Mesenchymal stem cell (in vitro differentiated cells and primary cell): ENCODE measurements at regions not wholly inside any gene's neighbourhood (a gene's known extent, or its start where the extent isn't known, plus 50 kb on each side); places are given as distances from the start of the nearest gene placed in this dataset.

ENCODE experiments used
- DNase-seq: peaks from one replicate; pipeline ENCODE4 v3.0.0-alpha.2; 2013
- H2AFZ ChIP-seq: one replicate; pipeline ENCODE4 v1.6.1; 2013; ENCODE audit warnings: low read depth, mild to moderate bottlenecking, control low read depth, inconsistent platforms, low read length, moderate library complexity
- H2AK5ac ChIP-seq: 2 replicates; pipeline ENCODE4 v1.6.1; 2013; ENCODE audit warnings: low read length, moderate library complexity, mild to moderate bottlenecking, inconsistent platforms; ENCODE audit not compliant: severe bottlenecking
- H2BK120ac ChIP-seq: one replicate; pipeline ENCODE4 v1.6.1; 2013; ENCODE audit warnings: low read depth, mild to moderate bottlenecking, inconsistent platforms, low read length, moderate library complexity
- H2BK12ac ChIP-seq, 2 experiments: one replicate each; pipeline ENCODE4 v1.6.1; 2013; ENCODE audit warnings: inconsistent platforms in 2 of 2, low read length in 2 of 2, mild to moderate bottlenecking in 2 of 2, moderate library complexity in 2 of 2, control low read depth in 1 of 2
- H2BK15ac ChIP-seq: one replicate; pipeline ENCODE4 v1.6.1; 2013; ENCODE audit warnings: mild to moderate bottlenecking, low read depth, inconsistent platforms; ENCODE audit not compliant: poor library complexity, severe bottlenecking
- H2BK5ac ChIP-seq: 2 replicates; pipeline ENCODE4 v1.6.1; 2013; ENCODE audit warnings: low read depth, mild to moderate bottlenecking, low read length, control low read depth, inconsistent platforms; ENCODE audit not compliant: poor library complexity, severe bottlenecking
- H3K14ac ChIP-seq, 2 experiments: one replicate each; pipeline ENCODE4 v1.6.1; 2013; ENCODE audit warnings: inconsistent platforms in 2 of 2, low read length in 2 of 2, control low read depth in 1 of 2, mild to moderate bottlenecking in 1 of 2, moderate library complexity in 1 of 2
- H3K18ac ChIP-seq, 2 experiments: one replicate each; pipeline ENCODE4 v1.6.1; 2013; ENCODE audit warnings: inconsistent platforms in 2 of 2, low read length in 2 of 2, control low read depth in 1 of 2, low read depth in 1 of 2, mild to moderate bottlenecking in 1 of 2
- H3K23ac ChIP-seq, 2 experiments: one replicate each; pipeline ENCODE4 v1.6.1; 2013; ENCODE audit warnings: inconsistent platforms in 2 of 2, low read length in 2 of 2, mild to moderate bottlenecking in 2 of 2, moderate library complexity in 2 of 2, control low read depth in 1 of 2
- H3K27ac ChIP-seq: 2 replicates; pipeline ENCODE4 v1.5.1; 2013; ENCODE audit warnings: mild to moderate bottlenecking, moderate library complexity, low read length, control low read depth, inconsistent platforms; ENCODE audit not compliant: poor library complexity, severe bottlenecking
- H3K27me3 ChIP-seq, 2 experiments: 2 replicates each; pipeline versions ENCODE4 v1.6.1 to v1.7.0; 2013; ENCODE audit warnings: low read length in 2 of 2, mild to moderate bottlenecking in 2 of 2, moderate library complexity in 2 of 2, control low read depth in 1 of 2, inconsistent platforms in 1 of 2; ENCODE audit not compliant: control insufficient read depth in 1 of 2, insufficient read depth in 1 of 2
- H3K36me3 ChIP-seq, 2 experiments: 2 replicates each; pipeline versions ENCODE4 v1.6.1 to v1.7.0; 2013; ENCODE audit warnings: low read length in 2 of 2, control low read depth in 1 of 2, inconsistent platforms in 1 of 2, low read depth in 1 of 2, mild to moderate bottlenecking in 1 of 2; ENCODE audit not compliant: insufficient read depth in 2 of 2, control insufficient read depth in 1 of 2
- H3K4ac ChIP-seq, 2 experiments: one replicate each; pipeline ENCODE4 v1.6.1; 2013; ENCODE audit warnings: inconsistent platforms in 2 of 2, low read length in 2 of 2, mild to moderate bottlenecking in 2 of 2, moderate library complexity in 2 of 2, control low read depth in 1 of 2, low read depth in 1 of 2
- H3K4me1 ChIP-seq: 2 replicates; pipeline ENCODE4 v1.6.1; 2013; ENCODE audit warnings: low read depth, low read length, control low read depth; ENCODE audit not compliant: control insufficient read depth, insufficient read depth
- H3K4me2 ChIP-seq: 2 replicates; pipeline ENCODE4 v1.6.1; 2013; ENCODE audit warnings: low read length, mild to moderate bottlenecking, inconsistent platforms; ENCODE audit not compliant: poor library complexity, severe bottlenecking
- H3K4me3 ChIP-seq, 2 experiments: 2 replicates each; pipeline versions ENCODE4 v1.5.1 to v1.7.0; 2013; ENCODE audit warnings: low read length in 2 of 2, mild to moderate bottlenecking in 2 of 2, control low read depth in 1 of 2, low read depth in 1 of 2; ENCODE audit not compliant: insufficient read depth in 1 of 2
- H3K79me1 ChIP-seq: replicated peaks from 2 replicates; pipeline ENCODE4 v1.6.1; 2013; ENCODE audit warnings: mild to moderate bottlenecking, control low read depth, low read length, inconsistent platforms; ENCODE audit not compliant: poor library complexity, severe bottlenecking
- H3K9ac ChIP-seq: 2 replicates; pipeline ENCODE4 v1.7.0; 2013; ENCODE audit warnings: mild to moderate bottlenecking, low read length, moderate library complexity
- H3K9me3 ChIP-seq: 2 replicates; pipeline ENCODE4 v1.7.0; 2013; ENCODE audit warnings: mild to moderate bottlenecking, low read length; ENCODE audit not compliant: control insufficient read depth
- H4K8ac ChIP-seq: one replicate; pipeline ENCODE4 v1.6.1; 2013; ENCODE audit warnings: inconsistent platforms, mild to moderate bottlenecking, low read length, moderate library complexity
- H4K91ac ChIP-seq: one replicate; pipeline ENCODE4 v1.6.1; 2013; ENCODE audit warnings: mild to moderate bottlenecking, low read length, inconsistent platforms
- WGBS: methylation state at CpG from one replicate; pipeline ENCODE4 v1.1.7; 2013; ENCODE audit warnings: mixed read lengths; 5-methylcytosine and 5-hydroxymethylcytosine counted together

DNA sequence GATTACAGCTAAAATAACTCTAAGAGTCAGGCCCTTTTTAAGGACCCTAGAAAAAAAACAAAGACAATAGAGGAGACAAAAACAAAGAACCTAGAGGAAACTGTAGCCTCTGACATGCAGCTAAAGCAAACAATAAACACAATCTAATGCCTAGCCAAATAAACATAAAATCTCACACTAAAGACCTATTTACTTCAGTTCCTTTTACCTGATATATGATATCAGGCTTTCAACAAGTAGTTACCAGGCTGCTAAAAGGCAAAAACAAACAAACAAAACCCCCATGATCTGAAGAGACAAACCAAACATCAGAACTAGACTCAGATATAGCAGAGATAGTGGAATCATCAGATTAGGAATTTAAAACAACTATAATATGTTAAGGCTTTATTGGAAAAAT lies 226.5 kb upstream of the POU5F2 start:
- peaks cover 5% of the 10 kb centered on the region for H3K79me1 ChIP-seq
- H2AFZ ChIP-seq: no peak overlapping the region
- H3K4ac ChIP-seq: no peak overlapping the region
- H3K23ac ChIP-seq: no peak overlapping the region
- no peaks in the 10 kb centered on the region for H3K4me1 ChIP-seq
- H4K8ac ChIP-seq: no peak overlapping the region
- no peak overlapping the region for H3K9ac ChIP-seq
- H3K4me2 ChIP-seq: no peak overlapping the region
- no peak overlapping the region for H2BK15ac ChIP-seq
- no peak overlapping the region for H4K91ac ChIP-seq
- no peak overlapping the region for H2AK5ac ChIP-seq
- H3K27ac ChIP-seq: no peak overlapping the region
- H2BK5ac ChIP-seq: no peak overlapping the region
- H3K4me3 ChIP-seq: no peak overlapping the region
- no peak for DNase-seq
- no peak overlapping the region for H2BK12ac ChIP-seq
- no peak overlapping the region for H3K18ac ChIP-seq
- no peaks in the 10 kb centered on the region for H3K27me3 ChIP-seq
- H3K9me3 ChIP-seq: no peaks in the 10 kb centered on the region
- H2BK120ac ChIP-seq: no peak overlapping the region
- no peaks in the 10 kb centered on the region for H3K36me3 ChIP-seq
- no peak overlapping the region for H3K14ac ChIP-seq

- Histone ChIP-seq H3K9me3 (no peaks in the 10 kb centered on the region), H3K4ac (no peak overlapping the region), H3K4me2 (no peak overlapping the region), H3K14ac (no peak overlapping the region), H3K36me3 (no peaks in the 10 kb centered on the region), H3K4me1 (no peaks in the 10 kb centered on the region), H3K18ac (no peak overlapping the region), H4K8ac (no peak overlapping the region), H3K4me3 (no peak overlapping the region), H2BK12ac (no peak overlapping the region), H3K9ac (no peak overlapping the region), H4K91ac (no peak overlapping the region), H3K27me3 (no peaks in the 10 kb centered on the region), H2BK5ac (no peak overlapping the region), H2BK15ac (no peak overlapping the region), H2BK120ac (no peak overlapping the region), H2AFZ (no peak overlapping the region), H3K79me1 (peaks cover 3% of the 10 kb centered on the region), H3K23ac (no peak overlapping the region), H3K27ac (no peak overlapping the region), H2AK5ac (no peak overlapping the region)
- WGBS: 100% methylated on average over 1 of the region's 1 CpG
- no peak for DNase-seq
Observed at GRCh38 chr5:93964421-93964820, 223.0 kb upstream of the POU5F2 start.

DNA sequence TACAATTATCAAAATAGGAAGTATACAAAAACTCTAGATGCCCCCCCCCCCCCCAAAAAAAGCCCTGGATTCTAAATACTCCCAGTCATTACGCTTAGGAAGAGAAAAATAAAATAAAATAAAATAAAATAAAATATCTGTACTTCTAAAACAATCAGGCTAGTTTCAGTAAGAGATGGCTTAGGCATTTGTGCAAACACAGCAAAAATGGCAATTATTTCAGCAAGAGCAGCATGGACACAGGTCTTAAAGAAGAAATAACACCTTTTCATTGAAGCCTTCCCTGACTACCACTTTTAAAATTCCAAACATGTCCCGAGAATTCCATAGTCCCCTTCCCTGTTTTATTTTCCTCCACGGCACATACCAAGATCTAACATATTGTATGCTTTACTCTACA lies 218.6 kb upstream of the POU5F2 start:
- H4K91ac ChIP-seq: no peak overlapping the region
- no peak overlapping the region for H3K18ac ChIP-seq
- H2BK120ac ChIP-seq: no peak overlapping the region
- no peak overlapping the region for H3K23ac ChIP-seq
- no peak overlapping the region for H2BK12ac ChIP-seq
- no peak for DNase-seq
- 96% methylated on average over 2 of the region's 3 CpGs for WGBS
- H3K79me1 ChIP-seq: peaks cover 3% of the 10 kb centered on the region
- no peak overlapping the region for H4K8ac ChIP-seq
- H3K27ac ChIP-seq: no peak overlapping the region
- no peaks in the 10 kb centered on the region for H3K4me1 ChIP-seq
- H3K27me3 ChIP-seq: no peaks in the 10 kb centered on the region
- no peak overlapping the region for H3K9ac ChIP-seq
- H3K14ac ChIP-seq: no peak overlapping the region
- H3K4ac ChIP-seq: no peak overlapping the region
- no peak overlapping the region for H3K4me2 ChIP-seq
- no peak overlapping the region for H2AK5ac ChIP-seq
- H3K36me3 ChIP-seq: peaks cover 0 to 2% of the 10 kb centered on the region in 2 experiments
- H3K9me3 ChIP-seq: no peaks in the 10 kb centered on the region
- no peak overlapping the region for H2AFZ ChIP-seq
- H3K4me3 ChIP-seq: no peak overlapping the region
- H2BK15ac ChIP-seq: no peak overlapping the region
- no peak overlapping the region for H2BK5ac ChIP-seq

DNA sequence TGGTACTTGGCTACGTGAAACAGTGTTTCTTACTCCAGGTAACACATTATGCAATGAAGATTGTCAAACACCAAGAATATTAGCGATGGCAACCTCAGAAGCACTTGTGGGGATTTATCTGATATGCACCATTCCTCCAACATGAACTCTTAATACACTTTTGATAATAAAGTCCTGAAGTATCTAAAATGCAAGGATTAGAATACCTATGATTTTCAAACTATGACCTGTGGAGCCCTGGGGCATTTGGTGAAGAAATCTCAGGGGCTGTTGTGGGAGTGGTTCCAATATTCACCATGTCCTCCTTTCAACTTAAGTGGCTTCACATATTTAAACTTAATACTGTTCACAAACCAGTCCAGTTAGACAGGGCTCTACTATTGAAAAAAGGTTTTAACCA lies 214.6 kb upstream of the POU5F2 start:
- Histone ChIP-seq H3K9ac (no peak overlapping the region), H3K27me3 (no peaks in the 10 kb centered on the region), H4K91ac (no peak overlapping the region), H3K4me3 (no peak overlapping the region), H2BK120ac (no peak overlapping the region), H3K36me3 (peaks cover 7 to 8% of the 10 kb centered on the region in 2 experiments), H3K4me2 (no peak overlapping the region), H2AFZ (no peak overlapping the region), H3K14ac (no peak overlapping the region), H3K79me1 (peaks cover 3% of the 10 kb centered on the region), H3K27ac (no peak overlapping the region), H4K8ac (no peak overlapping the region), H3K18ac (no peak overlapping the region), H3K9me3 (no peaks in the 10 kb centered on the region), H2AK5ac (no peak overlapping the region), H3K4me1 (no peaks in the 10 kb centered on the region), H2BK15ac (no peak overlapping the region), H3K4ac (no peak overlapping the region), H2BK12ac (no peak overlapping the region), H3K23ac (no peak overlapping the region), H2BK5ac (no peak overlapping the region)
- DNase-seq: no peak
- 89% methylated on average over 2 of the region's 2 CpGs for WGBS
